ENCODE measurements at regions not wholly inside any gene's neighbourhood (a gene's known extent, or its start where the extent isn't known, plus 50 kb on each side); places are given as distances from the start of the nearest gene placed in this dataset.

- no peaks in the 10 kb centered on the region for H3K36me3 ChIP-seq (replicated peaks; ENCODE audit: insufficient read depth, low read length)
- no peak for DNase-seq
These were observed 57.0 kb downstream of the FOXL1 start for GRCh38 chr16:86635176-86635876.

GRCh38 chr16:86635926-86636325 lies 57.6 kb downstream of the FOXL1 start:
- TF ChIP-seq EZH2 (optimal IDR thresholded peaks at IDR 0.05; ENCODE audit: low read depth, low read length) (no peak), EZH2phosphoT487 (IDR thresholded peaks at IDR 0.05; ENCODE audit: low read length) (no peak), CTCF (IDR thresholded peaks at IDR 0.05; ENCODE audit: low read length) (no peak)
- H3K4me3 ChIP-seq (ENCODE audit: low read length), result no peak overlapping the region
- H3K27me3 ChIP-seq (replicated peaks; ENCODE audit: insufficient read depth, low read length), result peaks cover 34% of the 10 kb centered on the region
- H3K9me2 ChIP-seq (replicated peaks; ENCODE audit: insufficient read depth, low read length), result no peaks in the 10 kb centered on the region
- H4K20me1 ChIP-seq (ENCODE audit: insufficient read depth, low read length), result no peaks in the 10 kb centered on the region
- no peak overlapping the region for H3K4me2 ChIP-seq (ENCODE audit: low read depth, low read length)
- H2AFZ ChIP-seq (ENCODE audit: low read length), result no peak overlapping the region
- no peak for DNase-seq
- no peak overlapping the region for H3K27ac ChIP-seq (ENCODE audit: low read length)
- H3K79me2 ChIP-seq (ENCODE audit: low read length), result no peaks in the 10 kb centered on the region
- no peaks in the 10 kb centered on the region for H3K4me1 ChIP-seq (ENCODE audit: low read length)
- no peaks in the 10 kb centered on the region for H3F3A ChIP-seq (ENCODE audit: insufficient read depth, low read length)
- H3K36me3 ChIP-seq (replicated peaks; ENCODE audit: insufficient read depth, low read length), result no peaks in the 10 kb centered on the region
- no peaks in the 10 kb centered on the region for H3K9me3 ChIP-seq (replicated peaks; ENCODE audit: insufficient read depth, low read length)
- H3K9ac ChIP-seq (ENCODE audit: low read length), result no peak overlapping the region

More at GRCh38 chr16:86635176-86635876, 57.0 kb downstream of the FOXL1 start:
- Histone ChIP-seq H3K27me3 (replicated peaks; ENCODE audit: insufficient read depth, low read length) (peaks cover 40% of the 10 kb centered on the region), H3K9ac (ENCODE audit: low read length) (no peak overlapping the region), H3K4me1 (ENCODE audit: low read length) (no peaks in the 10 kb centered on the region), H3K4me3 (ENCODE audit: low read length) (no peak overlapping the region), H2AFZ (ENCODE audit: low read length) (no peak overlapping the region), H4K20me1 (ENCODE audit: insufficient read depth, low read length) (no peaks in the 10 kb centered on the region), H3F3A (ENCODE audit: insufficient read depth, low read length) (no peaks in the 10 kb centered on the region), H3K27ac (ENCODE audit: low read length) (no peak overlapping the region), H3K9me2 (replicated peaks; ENCODE audit: insufficient read depth, low read length) (no peaks in the 10 kb centered on the region), H3K79me2 (ENCODE audit: low read length) (no peaks in the 10 kb centered on the region), H3K4me2 (ENCODE audit: low read depth, low read length) (no peak overlapping the region), H3K9me3 (replicated peaks; ENCODE audit: insufficient read depth, low read length) (no peaks in the 10 kb centered on the region)
- TF ChIP-seq EZH2phosphoT487 (IDR thresholded peaks at IDR 0.05; ENCODE audit: low read length) (no peak), CTCF (IDR thresholded peaks at IDR 0.05; ENCODE audit: low read length) (no peak), EZH2 (optimal IDR thresholded peaks at IDR 0.05; ENCODE audit: low read depth, low read length) (no peak)

GRCh38 chr16:86637744-86638143 lies 59.4 kb downstream of the FOXL1 start:
- peaks cover 18% of the 10 kb centered on the region for H3K27me3 ChIP-seq (replicated peaks; ENCODE audit: insufficient read depth, low read length)
- H3K27ac ChIP-seq (ENCODE audit: low read length), result no peak overlapping the region
- no peak for DNase-seq
- no peaks in the 10 kb centered on the region for H3K9me3 ChIP-seq (replicated peaks; ENCODE audit: insufficient read depth, low read length)
- H2AFZ ChIP-seq (ENCODE audit: low read length), result no peak overlapping the region
- H3K9me2 ChIP-seq (replicated peaks; ENCODE audit: insufficient read depth, low read length), result no peaks in the 10 kb centered on the region
- no peak overlapping the region for H3K9ac ChIP-seq (ENCODE audit: low read length)
- no peaks in the 10 kb centered on the region for H3K36me3 ChIP-seq (replicated peaks; ENCODE audit: insufficient read depth, low read length)
- H3K4me2 ChIP-seq (ENCODE audit: low read depth, low read length), result no peak overlapping the region
- TF ChIP-seq EZH2phosphoT487 (IDR thresholded peaks at IDR 0.05; ENCODE audit: low read length), result no peak
- no peak for TF ChIP-seq EZH2 (optimal IDR thresholded peaks at IDR 0.05; ENCODE audit: low read depth, low read length)
- no peak for TF ChIP-seq CTCF (IDR thresholded peaks at IDR 0.05; ENCODE audit: low read length)
- H4K20me1 ChIP-seq (ENCODE audit: insufficient read depth, low read length), result no peaks in the 10 kb centered on the region
- no peaks in the 10 kb centered on the region for H3K79me2 ChIP-seq (ENCODE audit: low read length)
- no peaks in the 10 kb centered on the region for H3K4me1 ChIP-seq (ENCODE audit: low read length)
- no peak overlapping the region for H3K4me3 ChIP-seq (ENCODE audit: low read length)
- H3F3A ChIP-seq (ENCODE audit: insufficient read depth, low read length), result no peaks in the 10 kb centered on the region
